Epithelial cell of prostate (primary cell): ENCODE measurements at regions not wholly inside any gene's neighbourhood (a gene's known extent, or its start where the extent isn't known, plus 50 kb on each side); places are given as distances from the start of the nearest gene placed in this dataset.
"Not testable (repeated sequence)": the region's sequence is repeated elsewhere in the genome, so short reads cannot be mapped to it uniquely, and the experiment has no call there.

Source experiments
- DNase-seq: peaks from one replicate; pipeline ENCODE4 v3.0.0-alpha.2; 2011; ENCODE audit warnings: low read depth, low spot score
- H3K27ac ChIP-seq: fragments of 450-650 bp; 2 replicates; pipeline ENCODE4 v1.5.1; 2017; ENCODE audit warnings: mild to moderate bottlenecking

GRCh38 chr14:86912709-86913108 lies 1080.3 kb downstream of the GALC start:
- H3K27ac ChIP-seq: no peak overlapping the region
- DNase-seq: no peak

- no peak for DNase-seq
- H3K27ac ChIP-seq: no peak overlapping the region
These were observed 1081.5 kb downstream of the GALC start for GRCh38 chr14:86911486-86911885.

- DNase-seq, H3K27ac ChIP-seq: not testable (repeated sequence)
These were observed 1087.5 kb downstream of the GALC start for GRCh38 chr14:86905386-86905926.

- H3K27ac ChIP-seq: no peak overlapping the region
These were observed 1090.6 kb downstream of the GALC start for GRCh38 chr14:86902176-86902950.

GRCh38 chr14:86897704-86898513 lies 1095.1 kb downstream of the GALC start:
- H3K27ac ChIP-seq: no peak overlapping the region

More at GRCh38 chr14:86902176-86902950, 1090.6 kb downstream of the GALC start:
- no peak for DNase-seq

GRCh38 chr14:86897224-86897623 lies 1095.8 kb downstream of the GALC start:
- no peak for DNase-seq

More at GRCh38 chr14:86897704-86898513, 1095.1 kb downstream of the GALC start:
- DNase-seq: no peak

GRCh38 chr14:86896701-86897100 lies 1096.3 kb downstream of the GALC start:
- DNase-seq: no peak
- H3K27ac ChIP-seq: no peak overlapping the region

More at GRCh38 chr14:86897224-86897623, 1095.8 kb downstream of the GALC start:
- no peak overlapping the region for H3K27ac ChIP-seq

- no peak for DNase-seq
- no peak overlapping the region for H3K27ac ChIP-seq
These were observed 1100.6 kb downstream of the GALC start for GRCh38 chr14:86892152-86892956.

- no peak for DNase-seq
- no peak overlapping the region for H3K27ac ChIP-seq
These were observed 1107.7 kb downstream of the GALC start for GRCh38 chr14:86885280-86885679.

- no peak for DNase-seq
- no peak overlapping the region for H3K27ac ChIP-seq
These were observed 1108.5 kb downstream of the GALC start for GRCh38 chr14:86884498-86884897.

GRCh38 chr14:86882818-86883217 lies 1110.2 kb downstream of the GALC start:
- no peak overlapping the region for H3K27ac ChIP-seq
- no peak for DNase-seq

GRCh38 chr14:86865934-86866333 lies 1127.0 kb downstream of the GALC start:
- no peak for DNase-seq
- no peak overlapping the region for H3K27ac ChIP-seq

GRCh38 chr14:86858591-86858990 lies 1134.4 kb downstream of the GALC start:
- no peak for DNase-seq
- no peak overlapping the region for H3K27ac ChIP-seq

- H3K27ac ChIP-seq: no peak overlapping the region
- no peak for DNase-seq
These were observed 1135.0 kb downstream of the GALC start for GRCh38 chr14:86858031-86858430.

- DNase-seq: no peak
- no peak overlapping the region for H3K27ac ChIP-seq
These were observed 1140.5 kb downstream of the GALC start for GRCh38 chr14:86852530-86852929.

GRCh38 chr14:86847140-86847539 lies 1145.8 kb downstream of the GALC start:
- no peak for DNase-seq
- no peak overlapping the region for H3K27ac ChIP-seq

- no peak for DNase-seq
- H3K27ac ChIP-seq: no peak overlapping the region
These were observed 1154.6 kb downstream of the GALC start for GRCh38 chr14:86838363-86838762.

GRCh38 chr14:86826661-86827060 lies 1166.3 kb downstream of the GALC start:
- no peak overlapping the region for H3K27ac ChIP-seq
- DNase-seq: no peak

GRCh38 chr14:86824167-86824566 lies 1168.8 kb downstream of the GALC start:
- no peak for DNase-seq

GRCh38 chr14:86823581-86823980 lies 1169.4 kb downstream of the GALC start:
- DNase-seq: no peak
- no peak overlapping the region for H3K27ac ChIP-seq

More at GRCh38 chr14:86824167-86824566, 1168.8 kb downstream of the GALC start:
- H3K27ac ChIP-seq: no peak overlapping the region
